B cell (primary cell): ENCODE measurements at regions not wholly inside any gene's neighbourhood (a gene's known extent, or its start where the extent isn't known, plus 50 kb on each side); places are given as distances from the start of the nearest gene placed in this dataset.

Experiments used
- ATAC-seq: fragments of 200-7000 bp; cut with Tn5 transposase; one replicate; pipeline ENCODE4 v1.10.0; 2021; ENCODE audit warnings: low read depth, mild to moderate bottlenecking, moderate number of reproducible peaks, moderate library complexity
- CTCF ChIA-PET: fragments of 350-600 bp; sonication (Branson Sonifier 250); formaldehyde crosslinking; loops from one replicate; lab custom pipeline; 2021; ENCODE audit warnings: antibody characterized with exemption, inconsistent platforms; lab: Charles Lee
- POLR2A ChIA-PET: fragments of 350-600 bp; sonication (Branson Sonifier 250); formaldehyde crosslinking; loops from one replicate; lab custom pipeline; 2021; ENCODE audit warnings: antibody characterized with exemption; lab: Charles Lee
- DNase-seq: peaks from one replicate; pipeline ENCODE4 v3.0.0; 2013
- H2AFZ ChIP-seq: 2 replicates; pipeline ENCODE4 v1.6.1; 2012; ENCODE audit warnings: mild to moderate bottlenecking, low read depth, low read length; ENCODE audit not compliant: insufficient read depth, poor library complexity, severe bottlenecking
- H3K27ac ChIP-seq, 2 donors: 1 replicate in 1 of 2; 2 replicates in 1 of 2; pipeline ENCODE4 v1.5.1; 2012 to 2013; ENCODE audit warnings: low read length in 2 of 2, mild to moderate bottlenecking in 2 of 2, moderate library complexity in 1 of 2
- H3K27me3 ChIP-seq, 4 experiments: fragments of 200-600 bp in 1 of 4; sonication (generic) in 1 of 4; replicated peaks in 1 of 4; 1 replicate in 2 of 4; 2 replicates in 2 of 4; pipeline versions ENCODE4 v1.6.1 to v1.7.0; 2013 to 2016; ENCODE audit warnings: low read length in 3 of 4, mild to moderate bottlenecking in 2 of 4, mixed read lengths in 1 of 4, moderate library complexity in 1 of 4; ENCODE audit not compliant: insufficient read depth in 4 of 4, control insufficient read depth in 3 of 4; ENCODE audit errors: control extremely low read depth in 1 of 4
- H3K36me3 ChIP-seq, 2 experiments: replicated peaks in 1 of 2; 1 replicate in 1 of 2; 2 replicates in 1 of 2; pipeline versions ENCODE4 v1.6.1 to v1.7.1; 2013; ENCODE audit warnings: low read length in 1 of 2; ENCODE audit not compliant: insufficient read depth in 2 of 2, control insufficient read depth in 1 of 2; ENCODE audit errors: control extremely low read depth in 1 of 2, extremely low read depth in 1 of 2
- H3K4me1 ChIP-seq, 2 donors: fragments of 200-600 bp in 1 of 2; sonication (generic) in 1 of 2; 1 replicate in 1 of 2; 2 replicates in 1 of 2; pipeline versions ENCODE4 v1.5.1 to v1.6.1; 2013 to 2017; ENCODE audit warnings: low read length in 2 of 2; ENCODE audit not compliant: control insufficient read depth in 2 of 2, insufficient read depth in 2 of 2
- H3K4me2 ChIP-seq: replicated peaks from 2 replicates; pipeline ENCODE3; 2012; ENCODE audit warnings: mild to moderate bottlenecking, low read depth, low read length; ENCODE audit not compliant: poor library complexity, severe bottlenecking
- H3K4me3 ChIP-seq, 5 experiments: fragments of 200-600 bp in 1 of 5; sonication (generic) in 1 of 5; 1 replicate in 3 of 5; 2 replicates in 2 of 5; pipeline versions ENCODE4 v1.5.1 to v1.7.0; 2011 to 2016; ENCODE audit warnings: low read length in 4 of 5, mild to moderate bottlenecking in 4 of 5, low read depth in 2 of 5, control low read depth in 1 of 5, moderate library complexity in 1 of 5; ENCODE audit not compliant: insufficient read depth in 1 of 5; ENCODE audit errors: control extremely low read depth in 1 of 5, extremely low read depth in 1 of 5
- H3K79me2 ChIP-seq: fragments of 200-600 bp; sonication (generic); one replicate; pipeline ENCODE4 v1.6.0; 2016; ENCODE audit warnings: low read length; ENCODE audit not compliant: control insufficient read depth, insufficient read depth
- H3K9ac ChIP-seq: fragments of 200-600 bp; sonication (generic); 2 replicates; pipeline ENCODE4 v1.6.1; 2017; ENCODE audit warnings: mild to moderate bottlenecking, low read length, moderate library complexity
- H3K9me3 ChIP-seq, 3 donors: one replicate each; pipeline versions ENCODE4 v1.6.1 to v1.7.1; 2013; ENCODE audit warnings: low read length in 2 of 3; ENCODE audit not compliant: control insufficient read depth in 2 of 3, insufficient read depth in 1 of 3; ENCODE audit errors: control extremely low read depth in 1 of 3
- H4K20me1 ChIP-seq: 2 replicates; pipeline ENCODE4 v1.6.0; 2012; ENCODE audit warnings: mild to moderate bottlenecking, low read length; ENCODE audit not compliant: insufficient read depth, control insufficient read depth, poor library complexity, severe bottlenecking
- H3K27ac Mint-ChIP-seq: one replicate; pipeline ENCODE4 v1.8.0; 2021; ENCODE audit warnings: mixed read lengths
- H3K27me3 Mint-ChIP-seq: one replicate; pipeline ENCODE4 v1.8.0; 2021; ENCODE audit warnings: mixed read lengths
- H3K4me1 Mint-ChIP-seq: one replicate; pipeline ENCODE4 v1.8.0; 2021; ENCODE audit warnings: mixed read lengths
- H3K4me3 Mint-ChIP-seq: one replicate; pipeline ENCODE4 v1.8.0; 2021; ENCODE audit warnings: mixed read lengths
- H3K9me3 Mint-ChIP-seq: one replicate; pipeline ENCODE4 v1.8.0; 2022; ENCODE audit warnings: mixed read lengths; ENCODE audit not compliant: insufficient read depth
- EZH2 ChIP-seq: IDR thresholded peaks from 2 replicates; pipeline ENCODE4 v1.6.1; 2012; ENCODE audit warnings: borderline replicate concordance, low read depth, mild to moderate bottlenecking, moderate library complexity, low read length; ENCODE audit not compliant: insufficient read depth, poor library complexity, severe bottlenecking
- WGBS: methylation state at CpG from one replicate; pipeline ENCODE4 v1.1.5; 2013; ENCODE audit warnings: missing lambda C conversion rate; ENCODE audit not compliant: insufficient coverage; 5-methylcytosine and 5-hydroxymethylcytosine counted together
- intact Hi-C: fragments of 100-400 bp; cut with micrococcal nuclease; formaldehyde crosslinking; loops from one replicate; pipeline ENCODE4 v1.10.0; 2022
- TF ChIP-seq, protein P1 (sequence below): fragments of 200-600 bp; IDR thresholded peaks from one replicate; pipeline ENCODE4 v1.8.0; 2022; ENCODE audit warnings: antibody characterized with exemption, mild to moderate bottlenecking

DNA sequence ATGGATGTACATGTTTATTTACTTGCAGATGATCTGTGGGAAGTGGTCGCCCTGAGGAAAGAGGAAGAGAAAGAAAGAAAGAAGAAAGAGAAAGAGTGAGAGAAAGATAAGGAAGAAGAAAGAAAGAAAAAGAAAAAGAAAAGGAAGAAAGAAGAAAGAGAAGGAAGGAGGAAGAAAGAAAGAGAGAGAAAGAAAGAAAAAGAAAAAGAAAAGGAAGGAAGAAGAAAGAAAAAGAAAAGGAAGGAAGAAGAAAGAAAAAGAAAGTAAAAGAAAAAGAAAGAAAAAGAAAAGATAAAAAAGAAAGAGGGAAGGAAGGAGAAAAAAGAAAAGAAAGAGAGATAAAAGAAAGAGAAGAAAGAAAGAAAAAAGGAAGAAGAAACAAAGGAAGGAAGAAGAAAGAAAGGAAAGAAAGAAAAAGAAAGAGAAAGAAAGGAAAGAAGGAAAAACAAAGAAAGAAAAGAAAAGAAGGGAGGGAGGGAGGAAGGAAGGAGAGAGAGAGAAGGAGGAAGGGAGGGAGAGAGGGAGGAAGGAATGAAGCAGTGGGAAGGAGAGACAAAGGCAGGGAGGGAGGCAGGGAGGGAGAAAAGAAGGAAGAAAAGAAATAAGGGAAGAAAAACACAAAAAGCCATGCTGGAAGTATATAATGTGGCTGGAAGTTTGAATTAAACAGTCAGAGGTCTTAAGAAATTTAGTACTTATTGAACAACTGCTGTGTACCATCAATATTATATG, 976.6 kb downstream of the FAM181B start:
- Histone ChIP-seq H3K4me2 (no peak overlapping the region), H3K9ac (no peak overlapping the region), H3K4me3 (no peak overlapping the region), H2AFZ (no peak overlapping the region), H3K36me3 (no peaks in the 10 kb centered on the region), H3K27me3 (no peaks in the 10 kb centered on the region), H3K9me3 (no peaks in the 10 kb centered on the region), H4K20me1 (no peaks in the 10 kb centered on the region), H3K79me2 (no peaks in the 10 kb centered on the region), H3K27ac (no peak overlapping the region), H3K4me1 (no peaks in the 10 kb centered on the region)
- Mint-ChIP-seq H3K4me3 (no peak overlapping the region), H3K27ac (no peak overlapping the region), H3K4me1 (no peaks in the 10 kb centered on the region), H3K9me3 (no peaks in the 10 kb centered on the region), H3K27me3 (no peaks in the 10 kb centered on the region)
- POLR2A ChIA-PET = no interaction called here
- no peak for DNase-seq
- 78% methylated on average over 1 of the region's 1 CpG for WGBS
- intact Hi-C loops = no loop called here
- TF ChIP-seq EZH2 = no peak
- TF ChIP-seq, protein P1, sequence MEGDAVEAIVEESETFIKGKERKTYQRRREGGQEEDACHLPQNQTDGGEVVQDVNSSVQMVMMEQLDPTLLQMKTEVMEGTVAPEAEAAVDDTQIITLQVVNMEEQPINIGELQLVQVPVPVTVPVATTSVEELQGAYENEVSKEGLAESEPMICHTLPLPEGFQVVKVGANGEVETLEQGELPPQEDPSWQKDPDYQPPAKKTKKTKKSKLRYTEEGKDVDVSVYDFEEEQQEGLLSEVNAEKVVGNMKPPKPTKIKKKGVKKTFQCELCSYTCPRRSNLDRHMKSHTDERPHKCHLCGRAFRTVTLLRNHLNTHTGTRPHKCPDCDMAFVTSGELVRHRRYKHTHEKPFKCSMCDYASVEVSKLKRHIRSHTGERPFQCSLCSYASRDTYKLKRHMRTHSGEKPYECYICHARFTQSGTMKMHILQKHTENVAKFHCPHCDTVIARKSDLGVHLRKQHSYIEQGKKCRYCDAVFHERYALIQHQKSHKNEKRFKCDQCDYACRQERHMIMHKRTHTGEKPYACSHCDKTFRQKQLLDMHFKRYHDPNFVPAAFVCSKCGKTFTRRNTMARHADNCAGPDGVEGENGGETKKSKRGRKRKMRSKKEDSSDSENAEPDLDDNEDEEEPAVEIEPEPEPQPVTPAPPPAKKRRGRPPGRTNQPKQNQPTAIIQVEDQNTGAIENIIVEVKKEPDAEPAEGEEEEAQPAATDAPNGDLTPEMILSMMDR = peak; percentile 61
- CTCF ChIA-PET = no interaction called here
- ATAC-seq = no peak

DNA sequence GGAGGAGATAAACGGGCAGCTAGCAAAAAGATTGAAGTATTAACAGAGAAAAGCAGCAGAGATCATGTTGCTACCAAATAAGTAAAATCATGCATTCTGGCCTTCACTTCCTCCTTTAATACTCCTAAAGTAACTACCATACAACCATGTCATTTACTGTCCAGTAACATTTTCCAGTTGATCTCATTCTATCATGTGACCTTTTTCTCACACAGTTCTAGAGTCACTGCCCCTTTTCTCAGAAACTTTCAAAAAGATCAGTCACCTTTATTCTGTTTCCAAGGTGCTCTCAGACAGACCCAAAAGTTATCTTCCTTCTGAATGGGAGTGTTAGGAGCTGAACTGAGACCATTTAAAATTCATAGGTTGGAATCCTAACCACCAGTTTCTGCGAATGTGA, 984.4 kb downstream of the FAM181B start:
- Histone ChIP-seq H4K20me1 (no peaks in the 10 kb centered on the region), H3K79me2 (no peaks in the 10 kb centered on the region), H3K4me2 (no peak overlapping the region), H3K9ac (no peak overlapping the region), H3K27me3 (no peaks in the 10 kb centered on the region), H3K4me3 (no peak overlapping the region), H3K9me3 (peaks cover 0 to 5% (median 0%) of the 10 kb centered on the region in 3 donors), H3K4me1 (no peaks in the 10 kb centered on the region), H2AFZ (no peak overlapping the region), H3K36me3 (no peaks in the 10 kb centered on the region), H3K27ac (no peak overlapping the region)
- WGBS = no CpG with 5 or more reads among the region's 2 CpGs
- ATAC-seq (no peak), DNase-seq (no peak)
- ChIA-PET POLR2A (no interaction called here), CTCF (no interaction called here)
- no peak overlapping the region for H3K4me3 Mint-ChIP-seq
- H3K4me1 Mint-ChIP-seq = no peaks in the 10 kb centered on the region
- intact Hi-C loops = no loop called here
- TF ChIP-seq, protein P1 = no peak
- TF ChIP-seq EZH2 = no peak
- H3K9me3 Mint-ChIP-seq = no peaks in the 10 kb centered on the region
- H3K27ac Mint-ChIP-seq = no peak overlapping the region
- H3K27me3 Mint-ChIP-seq = no peaks in the 10 kb centered on the region
